RWPE2 (cell line): ENCODE measurements at regions not wholly inside any gene's neighbourhood (a gene's known extent, or its start where the extent isn't known, plus 50 kb on each side); places are given as distances from the start of the nearest gene placed in this dataset.

Source experiments
- ATAC-seq: fragments of 200-7000 bp; cut with Tn5 transposase; 3 replicates; pipeline ENCODE4 v1.9.1; 2021; ENCODE audit warnings: low read depth
- DNase-seq: peaks from one replicate; pipeline ENCODE4 v3.0.0-alpha.2; 2020; ENCODE audit warnings: low spot score
- H3K27ac ChIP-seq: fragments of 450-650 bp; 2 replicates; pipeline ENCODE4 v1.5.1; 2017; ENCODE audit warnings: mild to moderate bottlenecking; ENCODE audit not compliant: poor library complexity, severe bottlenecking
- H3K27me3 ChIP-seq: fragments of 250-450 bp; sonication (Bioruptor Pico); 2 replicates; pipeline ENCODE4 v1.5.1; 2021; ENCODE audit warnings: mild to moderate bottlenecking, moderate library complexity; ENCODE audit not compliant: insufficient read depth, poor library complexity, severe bottlenecking
- H3K36me3 ChIP-seq: fragments of 250-450 bp; sonication (Bioruptor Pico); 2 replicates; pipeline ENCODE4 v1.5.1; 2020; ENCODE audit warnings: low read depth, mild to moderate bottlenecking, moderate library complexity
- H3K4me1 ChIP-seq: fragments of 250-450 bp; sonication (Bioruptor Pico); 2 replicates; pipeline ENCODE4 v1.5.1; 2021; ENCODE audit warnings: mild to moderate bottlenecking, moderate library complexity; ENCODE audit not compliant: insufficient read depth, poor library complexity, severe bottlenecking
- H3K4me3 ChIP-seq: fragments of 250-450 bp; sonication (Bioruptor Pico); 2 replicates; pipeline ENCODE4 v1.5.1; 2021; ENCODE audit warnings: mild to moderate bottlenecking, moderate library complexity; ENCODE audit not compliant: severe bottlenecking
- H3K9me3 ChIP-seq: fragments of 250-450 bp; sonication (Bioruptor Pico); 2 replicates; pipeline ENCODE4 v1.5.1; 2021; ENCODE audit warnings: mild to moderate bottlenecking, moderate library complexity; ENCODE audit not compliant: severe bottlenecking
- TF ChIP-seq, protein P1 (sequence below): fragments of 450-650 bp; IDR thresholded peaks from one replicate; pipeline ENCODE4 v1.5.1; 2017; ENCODE audit warnings: mild to moderate bottlenecking, moderate library complexity; ENCODE audit not compliant: poor library complexity, severe bottlenecking

DNA sequence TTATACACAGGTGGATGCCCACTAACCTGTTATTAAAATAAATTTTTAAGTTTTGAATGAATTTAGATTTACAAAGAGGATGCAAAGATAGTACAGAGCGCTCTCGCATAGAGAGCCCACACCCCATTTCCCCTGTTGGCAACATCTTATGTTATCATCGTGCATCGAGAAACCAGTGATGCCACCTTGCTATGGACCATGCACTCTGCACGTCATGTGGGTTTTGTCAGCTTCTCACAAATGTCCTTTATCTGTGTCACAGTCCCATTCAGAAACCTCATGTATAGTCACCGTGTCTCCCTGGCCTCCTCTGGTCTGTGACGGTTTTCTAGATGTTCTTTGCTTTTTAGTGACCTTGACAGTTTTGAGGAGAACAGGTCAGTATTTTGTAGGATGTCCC, 60.0 kb downstream of the ING1 start:
- H3K36me3 ChIP-seq: no peaks in the 10 kb centered on the region
- H3K9me3 ChIP-seq: no peaks in the 10 kb centered on the region
- no peak overlapping the region for H3K27ac ChIP-seq
- H3K27me3 ChIP-seq: no peaks in the 10 kb centered on the region
- H3K4me3 ChIP-seq: no peak overlapping the region
- ATAC-seq (no peak), DNase-seq (no peak)
- no peaks in the 10 kb centered on the region for H3K4me1 ChIP-seq
- TF ChIP-seq, protein P1, sequence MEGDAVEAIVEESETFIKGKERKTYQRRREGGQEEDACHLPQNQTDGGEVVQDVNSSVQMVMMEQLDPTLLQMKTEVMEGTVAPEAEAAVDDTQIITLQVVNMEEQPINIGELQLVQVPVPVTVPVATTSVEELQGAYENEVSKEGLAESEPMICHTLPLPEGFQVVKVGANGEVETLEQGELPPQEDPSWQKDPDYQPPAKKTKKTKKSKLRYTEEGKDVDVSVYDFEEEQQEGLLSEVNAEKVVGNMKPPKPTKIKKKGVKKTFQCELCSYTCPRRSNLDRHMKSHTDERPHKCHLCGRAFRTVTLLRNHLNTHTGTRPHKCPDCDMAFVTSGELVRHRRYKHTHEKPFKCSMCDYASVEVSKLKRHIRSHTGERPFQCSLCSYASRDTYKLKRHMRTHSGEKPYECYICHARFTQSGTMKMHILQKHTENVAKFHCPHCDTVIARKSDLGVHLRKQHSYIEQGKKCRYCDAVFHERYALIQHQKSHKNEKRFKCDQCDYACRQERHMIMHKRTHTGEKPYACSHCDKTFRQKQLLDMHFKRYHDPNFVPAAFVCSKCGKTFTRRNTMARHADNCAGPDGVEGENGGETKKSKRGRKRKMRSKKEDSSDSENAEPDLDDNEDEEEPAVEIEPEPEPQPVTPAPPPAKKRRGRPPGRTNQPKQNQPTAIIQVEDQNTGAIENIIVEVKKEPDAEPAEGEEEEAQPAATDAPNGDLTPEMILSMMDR: no peak

DNA sequence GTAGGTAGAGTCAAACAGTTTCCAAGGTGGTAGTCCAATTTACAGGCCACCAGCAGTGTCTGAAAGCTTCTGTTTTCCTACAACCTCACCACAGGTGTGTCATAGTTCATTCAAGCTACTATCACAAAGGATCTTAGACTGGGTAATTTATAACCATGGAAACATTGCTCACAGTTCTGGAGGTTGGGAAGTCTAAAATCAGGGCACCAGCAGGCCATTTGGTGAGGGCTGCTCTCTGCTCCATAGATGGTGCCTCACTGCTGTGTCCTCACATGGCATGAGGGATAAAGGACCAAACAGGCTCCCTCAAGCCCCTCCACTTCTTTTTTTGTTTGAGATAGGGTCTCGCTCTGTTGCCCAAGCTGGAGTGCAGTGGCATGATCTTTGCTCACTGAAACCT, 60.6 kb downstream of the ING1 start:
- no peak overlapping the region for H3K27ac ChIP-seq
- ATAC-seq (no peak), DNase-seq (no peak)
- H3K27me3 ChIP-seq: no peaks in the 10 kb centered on the region
- H3K36me3 ChIP-seq: no peaks in the 10 kb centered on the region
- H3K4me1 ChIP-seq: no peaks in the 10 kb centered on the region
- H3K9me3 ChIP-seq: no peaks in the 10 kb centered on the region
- TF ChIP-seq, protein P1: no peak
- H3K4me3 ChIP-seq: no peak overlapping the region

DNA sequence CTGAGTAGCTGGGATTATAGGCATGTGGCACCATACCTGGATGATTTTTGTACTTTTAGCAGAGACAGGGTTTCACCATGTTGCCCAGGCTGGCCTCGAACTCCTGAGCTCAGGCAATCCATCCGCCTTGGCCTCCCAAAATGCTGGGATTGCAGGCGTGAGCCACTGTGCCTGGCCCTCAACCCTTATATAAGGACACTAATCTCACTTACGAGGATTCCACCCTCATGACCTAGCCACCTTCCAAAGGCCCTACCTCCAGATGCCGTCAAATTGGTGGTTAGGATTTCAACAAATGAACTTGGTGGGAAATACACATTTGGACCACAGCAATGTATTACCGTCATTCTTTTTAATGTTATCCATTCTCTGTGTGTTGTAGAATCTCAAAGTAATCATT, 61.0 kb downstream of the ING1 start:
- Histone ChIP-seq H3K27me3 (no peaks in the 10 kb centered on the region), H3K27ac (no peak overlapping the region), H3K36me3 (no peaks in the 10 kb centered on the region), H3K4me3 (no peak overlapping the region), H3K4me1 (no peaks in the 10 kb centered on the region), H3K9me3 (no peaks in the 10 kb centered on the region)
- ATAC-seq: no peak
- DNase-seq: no peak
- TF ChIP-seq, protein P1: no peak

DNA sequence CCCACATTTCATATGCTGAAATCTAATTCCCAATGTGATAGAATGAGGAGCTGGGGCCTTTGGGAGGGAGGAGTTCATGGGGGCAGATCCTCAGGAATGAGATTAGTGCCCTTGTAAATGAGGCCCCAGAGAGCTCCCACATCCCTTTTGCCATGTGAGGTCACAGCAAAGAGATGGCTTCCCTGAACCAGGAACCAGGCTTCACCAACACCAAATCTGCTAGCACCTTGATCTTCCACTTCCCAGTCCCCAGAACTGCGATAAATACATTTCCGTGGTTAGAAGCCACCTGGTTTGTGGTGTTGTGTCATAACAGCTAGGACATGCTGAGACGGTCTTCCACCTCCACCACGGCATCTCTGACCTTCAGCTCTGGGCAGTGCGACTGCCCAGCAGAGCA, 62.1 kb downstream of the ING1 start:
- H3K4me1 ChIP-seq: no peaks in the 10 kb centered on the region
- H3K27me3 ChIP-seq: no peaks in the 10 kb centered on the region
- H3K27ac ChIP-seq: no peak overlapping the region
- H3K9me3 ChIP-seq: no peaks in the 10 kb centered on the region
- ATAC-seq (no peak), DNase-seq (no peak)
- H3K36me3 ChIP-seq: no peaks in the 10 kb centered on the region
- TF ChIP-seq, protein P1: no peak
- H3K4me3 ChIP-seq: no peak overlapping the region

DNA sequence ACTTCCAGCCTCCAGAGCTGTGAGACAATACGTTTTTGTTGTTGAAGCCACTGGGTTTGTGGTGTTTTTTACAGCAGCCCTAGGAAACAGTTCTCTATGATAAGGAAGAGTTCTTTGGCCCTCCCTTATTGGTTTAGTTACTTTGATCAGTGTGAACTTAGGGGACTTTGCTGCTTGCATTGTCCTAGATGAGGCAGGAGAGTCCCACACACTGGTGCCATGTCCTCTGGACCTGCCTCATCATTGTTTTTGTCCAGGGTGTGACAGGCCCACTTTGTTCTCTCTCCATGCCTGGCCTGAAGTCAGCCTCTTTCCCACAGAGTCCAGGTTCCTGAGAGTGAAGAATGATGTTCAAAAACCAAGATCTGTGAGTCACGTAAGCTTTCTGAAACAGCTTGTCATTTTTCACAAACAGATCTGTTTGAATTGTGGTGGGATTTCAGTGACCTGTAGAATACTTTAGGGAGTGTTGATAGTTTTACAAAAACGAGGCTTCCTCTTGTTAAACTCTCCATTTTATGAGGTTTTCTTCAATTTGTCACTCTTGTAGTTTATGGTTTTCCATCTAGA, 63.8 kb downstream of the ING1 start:
- H3K27me3 ChIP-seq: no peaks in the 10 kb centered on the region
- H3K4me3 ChIP-seq: no peak overlapping the region
- H3K9me3 ChIP-seq: no peaks in the 10 kb centered on the region
- H3K4me1 ChIP-seq: no peaks in the 10 kb centered on the region
- no peak for ATAC-seq
- no peak overlapping the region for H3K27ac ChIP-seq
- H3K36me3 ChIP-seq: no peaks in the 10 kb centered on the region
- no peak for DNase-seq
- TF ChIP-seq, protein P1: no peak
